ENCODE measurements at regions not wholly inside any gene's neighbourhood (a gene's known extent, or its start where the extent isn't known, plus 50 kb on each side); places are given as distances from the start of the nearest gene placed in this dataset.

GRCh38 chr14:104423701-104424405 is 155.7 kb upstream of the C14orf180 start:
- Histone ChIP-seq H3K36me3 (no peaks in the 10 kb centered on the region), H3K9me3 (no peaks in the 10 kb centered on the region), H3K4me3 (no peak overlapping the region), H3K27ac (no peak overlapping the region), H3K4me1 (peaks cover 0 to 12% (median 7%) of the 10 kb centered on the region in 9 donors), H3K27me3 (peaks cover 0 to 6% (median 0%) of the 10 kb centered on the region in 7 donors)
- no peak for TF ChIP-seq CTCF (IDR thresholded peaks at IDR 0.05)
- ATAC-seq (peak in 1 of 8 donors; percentile 11), DNase-seq (peak in 1 of 2 donors; percentile 15)
- intact Hi-C loops (cut with DNase I), result no loop called here
- WGBS, 2 donors, result 85 to 90% methylated on average over 17 of the region's 17 CpGs

GRCh38 chr14:104424406-104425072 is 155.0 kb upstream of the C14orf180 start:
- Histone ChIP-seq H3K27me3 (peaks cover 0 to 6% (median 0%) of the 10 kb centered on the region in 7 donors), H3K36me3 (no peaks in the 10 kb centered on the region), H3K4me1 (peaks cover 0 to 12% (median 7%) of the 10 kb centered on the region in 9 donors), H3K27ac (no peak overlapping the region), H3K4me3 (no peak overlapping the region), H3K9me3 (no peaks in the 10 kb centered on the region)
- intact Hi-C loops (cut with DNase I), result no loop called here
- ATAC-seq, result peak; percentile 10 to 69 (median 40)
- WGBS, 2 donors, result 21 to 29% methylated on average over 22 to 24 of the region's 24 CpGs
- no peak for TF ChIP-seq CTCF (IDR thresholded peaks at IDR 0.05)
- DNase-seq, result peak in 1 of 2 donors; percentile 13

- Histone ChIP-seq H3K27me3 (peaks cover 0 to 6% (median 0%) of the 10 kb centered on the region in 7 donors), H3K4me3 (no peak overlapping the region), H3K9me3 (no peaks in the 10 kb centered on the region), H3K27ac (no peak overlapping the region), H3K36me3 (no peaks in the 10 kb centered on the region), H3K4me1 (peaks cover 0 to 12% (median 7%) of the 10 kb centered on the region in 9 donors)
- DNase-seq (no peak), ATAC-seq (no peak)
- TF ChIP-seq CTCF (IDR thresholded peaks at IDR 0.05), result no peak
- 80 to 82% methylated on average over 16 of the region's 16 CpGs for WGBS, 2 donors
- intact Hi-C loops (cut with DNase I), result no loop called here
Observed at GRCh38 chr14:104425171-104425681, 154.3 kb upstream of the C14orf180 start.

GRCh38 chr14:104425763-104426646 is 153.6 kb upstream of the C14orf180 start:
- Histone ChIP-seq H3K9me3 (no peaks in the 10 kb centered on the region), H3K4me3 (no peak overlapping the region), H3K36me3 (no peaks in the 10 kb centered on the region), H3K27ac (no peak overlapping the region), H3K27me3 (peaks cover 0 to 6% (median 0%) of the 10 kb centered on the region in 7 donors), H3K4me1 (peaks cover 0 to 12% (median 7%) of the 10 kb centered on the region in 9 donors)
- 92% methylated on average over 20 of the region's 20 CpGs for WGBS, 2 donors
- DNase-seq (no peak), ATAC-seq (no peak)
- intact Hi-C loops (cut with DNase I), result no loop called here
- TF ChIP-seq CTCF (IDR thresholded peaks at IDR 0.05), result no peak

Data from heart right ventricle (tissue), 16 donors.